SK-N-SH treated with all-trans-retinoic acid at 6 μM for 48 hours (cell line): ENCODE measurements at regions not wholly inside any gene's neighbourhood (a gene's known extent, or its start where the extent isn't known, plus 50 kb on each side); places are given as distances from the start of the nearest gene placed in this dataset.

ENCODE experiments used
- ATAC-seq: fragments of 200-7000 bp; cut with Tn5 transposase; 3 replicates; pipeline ENCODE4 v1.9.1; 2020; ENCODE audit warnings: mild to moderate bottlenecking, moderate library complexity
- ARNTL ChIP-seq: fragments of 450-650 bp; formaldehyde crosslinking; IDR thresholded peaks from 2 replicates; pipeline ENCODE4 v1.5.0; 2020; ENCODE audit warnings: low read depth, mild to moderate bottlenecking, moderate library complexity, borderline replicate concordance
- CSDC2 ChIP-seq: fragments of 250-450 bp; sonication (Bioruptor Pico); IDR thresholded peaks from 2 replicates; pipeline ENCODE4 v1.5.0; 2020; ENCODE audit warnings: mild to moderate bottlenecking, moderate library complexity
- CSRNP3 ChIP-seq: fragments of 250-450 bp; sonication (Bioruptor Pico); IDR thresholded peaks from 2 replicates; pipeline ENCODE4 v1.5.1; 2021; ENCODE audit warnings: mild to moderate bottlenecking, moderate library complexity
- ESRRG ChIP-seq: fragments of 250-450 bp; sonication (Bioruptor Pico); IDR thresholded peaks from 2 replicates; pipeline ENCODE4 v1.6.1; 2021; ENCODE audit warnings: mild to moderate bottlenecking
- GLIS3 ChIP-seq: fragments of 250-450 bp; sonication (Bioruptor Pico); IDR thresholded peaks from 2 replicates; pipeline ENCODE4 v1.5.0; 2020; ENCODE audit warnings: mild to moderate bottlenecking, moderate library complexity
- OSR1 ChIP-seq: fragments of 250-450 bp; sonication (Bioruptor Pico); IDR thresholded peaks from 2 replicates; pipeline ENCODE4 v1.8.0; 2022; ENCODE audit warnings: moderate library complexity, mild to moderate bottlenecking, inconsistent platforms
- PPARA ChIP-seq: fragments of 250-450 bp; sonication (Bioruptor Pico); IDR thresholded peaks from 2 replicates; pipeline ENCODE4 v1.5.0; 2020; ENCODE audit warnings: mild to moderate bottlenecking, borderline replicate concordance
- RARB ChIP-seq: fragments of 250-450 bp; sonication (Bioruptor Pico); IDR thresholded peaks from 2 replicates; pipeline ENCODE4 v1.8.0; 2021; ENCODE audit warnings: mild to moderate bottlenecking, moderate library complexity
- SNAI2 ChIP-seq: fragments of 250-450 bp; sonication (Bioruptor Pico); IDR thresholded peaks from 2 replicates; pipeline ENCODE4 v1.5.0; 2020; ENCODE audit warnings: mild to moderate bottlenecking, moderate library complexity
- TCF4 ChIP-seq: fragments of 250-450 bp; sonication (Bioruptor Pico); IDR thresholded peaks from 2 replicates; pipeline ENCODE4 v1.8.0; 2021; ENCODE audit warnings: mild to moderate bottlenecking, moderate library complexity, borderline replicate concordance
- TOX ChIP-seq: fragments of 250-450 bp; sonication (Bioruptor Pico); IDR thresholded peaks from 2 replicates; pipeline ENCODE4 v1.8.0; 2021; ENCODE audit warnings: mild to moderate bottlenecking, moderate library complexity, borderline replicate concordance
- ZFP3 ChIP-seq: fragments of 250-450 bp; sonication (Bioruptor Pico); IDR thresholded peaks from 2 replicates; pipeline ENCODE4 v1.5.0; 2020; ENCODE audit warnings: mild to moderate bottlenecking, moderate library complexity
- ZNF565 ChIP-seq: fragments of 450-650 bp; formaldehyde crosslinking; conservative IDR thresholded peaks from 2 replicates; pipeline ENCODE4 v1.5.0; 2020; ENCODE audit warnings: low read depth, mild to moderate bottlenecking, moderate library complexity
- ZNF8 ChIP-seq: fragments of 450-650 bp; formaldehyde crosslinking; IDR thresholded peaks from 2 replicates; pipeline ENCODE4 v1.5.0; 2020; ENCODE audit warnings: mild to moderate bottlenecking, moderate library complexity
- TF ChIP-seq, protein P1 (sequence below): fragments of 250-450 bp; sonication (Bioruptor Pico); IDR thresholded peaks from 2 replicates; pipeline ENCODE4 v1.5.0; 2020; ENCODE audit warnings: mild to moderate bottlenecking, moderate library complexity
- TF ChIP-seq, protein P2 (sequence below): fragments of 250-450 bp; sonication (Bioruptor Pico); IDR thresholded peaks from 2 replicates; pipeline ENCODE4 v1.8.0; 2021; ENCODE audit warnings: low read depth, mild to moderate bottlenecking, moderate library complexity, borderline replicate concordance

- TF ChIP-seq, protein P1, sequence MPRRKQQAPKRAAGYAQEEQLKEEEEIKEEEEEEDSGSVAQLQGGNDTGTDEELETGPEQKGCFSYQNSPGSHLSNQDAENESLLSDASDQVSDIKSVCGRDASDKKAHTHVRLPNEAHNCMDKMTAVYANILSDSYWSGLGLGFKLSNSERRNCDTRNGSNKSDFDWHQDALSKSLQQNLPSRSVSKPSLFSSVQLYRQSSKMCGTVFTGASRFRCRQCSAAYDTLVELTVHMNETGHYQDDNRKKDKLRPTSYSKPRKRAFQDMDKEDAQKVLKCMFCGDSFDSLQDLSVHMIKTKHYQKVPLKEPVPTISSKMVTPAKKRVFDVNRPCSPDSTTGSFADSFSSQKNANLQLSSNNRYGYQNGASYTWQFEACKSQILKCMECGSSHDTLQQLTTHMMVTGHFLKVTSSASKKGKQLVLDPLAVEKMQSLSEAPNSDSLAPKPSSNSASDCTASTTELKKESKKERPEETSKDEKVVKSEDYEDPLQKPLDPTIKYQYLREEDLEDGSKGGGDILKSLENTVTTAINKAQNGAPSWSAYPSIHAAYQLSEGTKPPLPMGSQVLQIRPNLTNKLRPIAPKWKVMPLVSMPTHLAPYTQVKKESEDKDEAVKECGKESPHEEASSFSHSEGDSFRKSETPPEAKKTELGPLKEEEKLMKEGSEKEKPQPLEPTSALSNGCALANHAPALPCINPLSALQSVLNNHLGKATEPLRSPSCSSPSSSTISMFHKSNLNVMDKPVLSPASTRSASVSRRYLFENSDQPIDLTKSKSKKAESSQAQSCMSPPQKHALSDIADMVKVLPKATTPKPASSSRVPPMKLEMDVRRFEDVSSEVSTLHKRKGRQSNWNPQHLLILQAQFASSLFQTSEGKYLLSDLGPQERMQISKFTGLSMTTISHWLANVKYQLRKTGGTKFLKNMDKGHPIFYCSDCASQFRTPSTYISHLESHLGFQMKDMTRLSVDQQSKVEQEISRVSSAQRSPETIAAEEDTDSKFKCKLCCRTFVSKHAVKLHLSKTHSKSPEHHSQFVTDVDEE = no peak
- TF ChIP-seq ZNF565 = no peak
Measured at GRCh38 chr4:164204434-164204833, 549.5 kb upstream of the SMIM31 start (continued).

GRCh38 chr4:164207460-164207859 is 546.5 kb upstream of the SMIM31 start:
- TF ChIP-seq OSR1 = no peak
- TF ChIP-seq ARNTL (CRISPR knock-in tag) = no peak
- TF ChIP-seq TOX (CRISPR knock-in tag) = no peak
- no peak for ATAC-seq

GRCh38 chr4:164210377-164210776 is 543.6 kb upstream of the SMIM31 start:
- ATAC-seq = no peak
- TF ChIP-seq TOX (CRISPR knock-in tag) = no peak
- no peak for TF ChIP-seq CSRNP3
- TF ChIP-seq, protein P2, sequence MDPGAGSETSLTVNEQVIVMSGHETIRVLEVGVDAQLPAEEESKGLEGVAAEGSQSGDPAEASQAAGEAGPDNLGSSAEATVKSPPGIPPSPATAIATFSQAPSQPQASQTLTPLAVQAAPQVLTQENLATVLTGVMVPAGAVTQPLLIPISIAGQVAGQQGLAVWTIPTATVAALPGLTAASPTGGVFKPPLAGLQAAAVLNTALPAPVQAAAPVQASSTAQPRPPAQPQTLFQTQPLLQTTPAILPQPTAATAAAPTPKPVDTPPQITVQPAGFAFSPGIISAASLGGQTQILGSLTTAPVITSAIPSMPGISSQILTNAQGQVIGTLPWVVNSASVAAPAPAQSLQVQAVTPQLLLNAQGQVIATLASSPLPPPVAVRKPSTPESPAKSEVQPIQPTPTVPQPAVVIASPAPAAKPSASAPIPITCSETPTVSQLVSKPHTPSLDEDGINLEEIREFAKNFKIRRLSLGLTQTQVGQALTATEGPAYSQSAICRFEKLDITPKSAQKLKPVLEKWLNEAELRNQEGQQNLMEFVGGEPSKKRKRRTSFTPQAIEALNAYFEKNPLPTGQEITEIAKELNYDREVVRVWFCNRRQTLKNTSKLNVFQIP (CRISPR knock-in tag) = no peak
- TF ChIP-seq RARB (CRISPR knock-in tag) = no peak
- TF ChIP-seq ZFP3 = no peak
- TF ChIP-seq CSDC2 (CRISPR knock-in tag) = no peak
- no peak for TF ChIP-seq GLIS3 (CRISPR knock-in tag)
- no peak for TF ChIP-seq SNAI2 (CRISPR knock-in tag)
- TF ChIP-seq OSR1 = no peak
- no peak for TF ChIP-seq PPARA (CRISPR knock-in tag)

- no peak for ATAC-seq
- TF ChIP-seq ZNF8 (CRISPR knock-in tag) (no peak), TOX (CRISPR knock-in tag) (no peak), CSDC2 (CRISPR knock-in tag) (no peak), TCF4 (CRISPR knock-in tag) (no peak), ARNTL (CRISPR knock-in tag) (no peak), ZFP3 (no peak), CSRNP3 (no peak), SNAI2 (CRISPR knock-in tag) (no peak)
- TF ChIP-seq, protein P2 (CRISPR knock-in tag) = no peak
- TF ChIP-seq, all 23 proteins: peak for 0
Measured at GRCh38 chr4:164212134-164212533, 541.8 kb upstream of the SMIM31 start.

DNA sequence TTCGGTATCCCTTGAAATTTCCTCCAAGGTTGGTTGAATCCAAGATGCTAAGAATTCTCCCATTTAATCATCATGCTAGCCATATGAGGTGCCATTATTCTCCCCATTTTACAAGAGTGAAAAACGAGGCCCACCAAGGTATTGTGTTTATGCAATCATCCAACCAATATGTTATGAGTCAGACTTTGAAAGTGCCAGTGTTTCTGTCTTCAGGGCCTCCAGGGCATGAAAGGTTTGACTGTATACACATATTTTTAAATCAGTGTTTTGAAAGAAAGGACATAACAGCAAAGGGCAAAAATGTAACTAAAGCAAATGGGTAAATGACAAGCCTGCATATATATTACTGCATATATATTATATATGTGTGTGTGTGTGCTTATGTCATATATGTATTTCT is 541.2 kb upstream of the SMIM31 start:
- ATAC-seq = no peak
- TF ChIP-seq ESRRG (CRISPR knock-in tag) = no peak
- no peak for TF ChIP-seq TCF4 (CRISPR knock-in tag)
- TF ChIP-seq ZFP3 = no peak
- TF ChIP-seq, protein P1 = no peak
